Skeletal muscle satellite cell (primary cell): ENCODE measurements at regions not wholly inside any gene's neighbourhood (a gene's known extent, or its start where the extent isn't known, plus 50 kb on each side); places are given as distances from the start of the nearest gene placed in this dataset.
"Not testable (repeated sequence)": the region's sequence is repeated elsewhere in the genome, so short reads cannot be mapped to it uniquely, and the experiment has no call there.

ENCODE experiments used
- H3K27me3 ChIP-seq: 2 replicates; pipeline ENCODE4 v1.7.0; 2013; ENCODE audit warnings: low read length; ENCODE audit not compliant: control insufficient read depth, insufficient read depth
- H3K36me3 ChIP-seq: 2 replicates; pipeline ENCODE4 v1.7.0; 2013; ENCODE audit warnings: mild to moderate bottlenecking, control low read depth, low read length; ENCODE audit not compliant: insufficient read depth
- H3K4me1 ChIP-seq: 2 replicates; pipeline ENCODE4 v1.7.0; 2013; ENCODE audit warnings: low read length; ENCODE audit not compliant: control insufficient read depth, insufficient read depth
- H3K4me2 ChIP-seq: 2 replicates; pipeline ENCODE4 v1.7.0; 2013; ENCODE audit warnings: mild to moderate bottlenecking, low read length
- H3K4me3 ChIP-seq: 2 replicates; pipeline ENCODE4 v1.7.0; 2013; ENCODE audit warnings: low read length
- H3K9ac ChIP-seq: 2 replicates; pipeline ENCODE4 v1.7.0; 2013; ENCODE audit warnings: mild to moderate bottlenecking, low read depth, low read length, moderate library complexity
- H3K9me3 ChIP-seq: replicated peaks from 2 replicates; pipeline ENCODE4 v1.7.0; 2013; ENCODE audit warnings: mild to moderate bottlenecking, control low read depth, low read length

DNA sequence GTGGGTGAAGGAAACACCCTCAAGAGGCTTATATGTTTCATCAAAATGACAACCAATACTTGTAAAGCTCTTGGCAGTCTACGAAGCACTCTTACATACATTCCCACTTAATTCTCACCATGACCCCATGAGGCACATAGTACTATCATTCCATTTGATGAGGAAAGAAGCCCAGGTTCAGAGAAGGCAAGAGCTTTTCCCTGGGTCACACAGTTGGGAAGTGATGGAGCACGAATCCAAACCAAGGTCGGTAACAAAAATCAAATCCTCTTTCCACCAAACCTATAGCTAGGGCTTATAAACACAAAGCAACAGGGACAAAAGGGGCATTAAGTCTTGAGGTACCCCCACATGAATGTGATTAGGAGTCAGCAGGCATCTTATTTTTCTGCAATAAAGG, 187.1 kb downstream of the UACA start:
- no peak overlapping the region for H3K4me2 ChIP-seq
- no peaks in the 10 kb centered on the region for H3K36me3 ChIP-seq
- H3K27me3 ChIP-seq: peaks cover 65% of the 10 kb centered on the region
- H3K9ac ChIP-seq: no peak overlapping the region
- H3K4me3 ChIP-seq: no peak overlapping the region
- H3K4me1 ChIP-seq: no peaks in the 10 kb centered on the region
- H3K9me3 ChIP-seq: no peaks in the 10 kb centered on the region

DNA sequence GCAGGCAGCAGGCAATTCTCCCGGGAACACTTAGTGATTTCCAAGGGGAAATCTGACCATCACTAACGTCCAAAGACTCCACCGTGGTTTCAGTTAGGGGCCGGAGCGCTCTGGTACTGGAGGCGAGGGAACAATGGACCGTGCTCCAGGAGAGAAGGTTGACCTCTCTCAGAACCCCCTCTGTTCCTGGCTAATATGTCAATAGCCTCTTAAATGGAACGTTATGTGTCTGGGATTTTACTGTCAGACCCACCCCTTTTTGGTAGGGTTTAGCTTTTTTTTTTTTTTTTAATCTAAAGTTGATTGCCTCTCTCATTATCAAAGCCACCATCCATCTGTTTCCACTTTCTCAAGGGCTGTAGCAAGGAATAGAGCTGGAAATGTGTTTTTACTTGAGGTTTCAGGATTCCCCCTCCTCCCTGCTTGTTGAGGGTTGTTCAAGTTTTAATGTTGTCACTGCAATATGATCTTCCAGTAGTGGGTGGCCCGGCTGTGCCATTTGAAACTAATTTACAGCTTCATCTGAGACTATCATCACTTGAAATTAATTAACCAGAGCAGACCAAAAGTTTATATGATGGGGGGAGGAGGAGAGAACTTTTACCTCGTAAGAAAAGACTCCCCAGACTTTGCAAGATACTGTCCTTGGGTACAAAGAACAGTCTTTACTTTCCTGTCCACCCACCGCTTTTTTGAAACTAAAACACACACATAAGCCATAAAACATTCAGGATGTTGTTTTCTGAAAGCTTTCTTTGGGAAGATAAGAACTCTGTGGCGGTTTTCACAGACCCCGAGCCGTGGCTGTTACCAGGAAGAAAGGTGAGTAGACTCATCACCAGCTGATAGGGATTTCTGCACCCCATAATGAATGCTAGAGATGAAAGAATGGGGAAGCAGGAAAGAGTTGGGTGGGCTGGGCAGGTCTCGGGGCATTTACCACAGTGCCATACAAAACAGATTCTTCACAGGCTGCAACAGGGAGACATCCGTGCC, 187.8 kb downstream of the UACA start:
- Histone ChIP-seq H3K4me2 (no peak overlapping the region), H3K36me3 (no peaks in the 10 kb centered on the region), H3K9me3 (no peaks in the 10 kb centered on the region), H3K27me3 (peaks cover 58% of the 10 kb centered on the region), H3K9ac (no peak overlapping the region), H3K4me1 (no peaks in the 10 kb centered on the region), H3K4me3 (no peak overlapping the region)

DNA sequence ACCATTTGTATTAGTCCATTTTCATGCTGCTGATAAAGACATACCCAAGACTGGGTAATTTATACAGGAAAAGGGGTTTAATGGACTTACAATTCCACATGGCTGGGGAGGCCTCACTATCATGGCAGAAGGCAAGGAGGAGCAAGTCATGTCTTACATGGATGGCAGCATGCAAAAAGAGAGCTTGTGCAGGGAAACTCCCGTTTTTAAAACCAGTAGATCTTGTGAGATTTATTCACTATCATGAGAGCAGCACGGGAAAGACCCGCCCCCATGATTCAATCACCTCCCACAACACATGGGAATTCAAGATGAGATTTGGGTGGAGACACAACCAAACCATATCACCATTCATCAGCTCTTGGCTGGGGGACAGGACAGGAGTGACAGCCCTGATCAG, 189.0 kb downstream of the UACA start:
- H3K4me3 ChIP-seq, H3K4me1 ChIP-seq, H3K4me2 ChIP-seq, H3K9ac ChIP-seq, H3K9me3 ChIP-seq, H3K36me3 ChIP-seq: not testable (repeated sequence)
- peaks cover 47% of the 10 kb centered on the region for H3K27me3 ChIP-seq

DNA sequence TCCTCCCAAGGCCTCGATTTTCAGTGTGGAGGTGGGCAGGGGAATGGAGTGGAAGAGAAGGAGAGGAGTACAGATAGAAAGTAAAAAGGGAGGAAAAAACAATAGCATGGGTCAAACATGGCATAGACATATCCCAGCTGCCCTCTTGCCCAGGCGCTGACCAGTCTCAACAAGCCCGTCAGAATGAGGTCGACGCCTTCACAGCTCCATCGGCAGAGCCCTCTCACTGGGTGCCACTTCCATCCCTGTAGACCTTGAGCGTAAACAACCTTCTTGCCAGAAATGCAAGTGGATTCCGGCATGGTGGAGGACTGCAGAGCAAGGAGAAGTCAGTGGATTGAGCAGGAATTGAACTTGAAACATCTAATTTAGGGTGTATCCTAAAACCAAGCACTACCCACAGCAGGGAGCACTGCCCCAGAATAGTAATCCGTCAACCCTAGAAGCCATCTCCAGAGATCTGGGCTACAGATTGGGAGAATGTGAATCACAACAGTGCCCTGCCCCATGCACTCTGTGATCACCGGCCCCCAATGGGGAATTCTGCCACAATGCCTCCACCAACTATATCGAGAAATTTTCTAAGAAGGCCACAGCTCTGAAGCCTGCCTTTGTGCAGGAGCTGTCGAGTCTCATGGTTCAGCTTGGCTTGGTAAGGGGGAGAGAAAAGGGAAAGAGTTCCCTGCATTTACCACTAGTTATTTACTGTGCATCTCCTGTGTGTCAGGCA, 190.1 kb downstream of the UACA start:
- Histone ChIP-seq H3K4me3 (no peak overlapping the region), H3K9ac (no peak overlapping the region), H3K4me1 (no peaks in the 10 kb centered on the region), H3K4me2 (no peak overlapping the region), H3K27me3 (peaks cover 45% of the 10 kb centered on the region), H3K36me3 (no peaks in the 10 kb centered on the region), H3K9me3 (no peaks in the 10 kb centered on the region)

DNA sequence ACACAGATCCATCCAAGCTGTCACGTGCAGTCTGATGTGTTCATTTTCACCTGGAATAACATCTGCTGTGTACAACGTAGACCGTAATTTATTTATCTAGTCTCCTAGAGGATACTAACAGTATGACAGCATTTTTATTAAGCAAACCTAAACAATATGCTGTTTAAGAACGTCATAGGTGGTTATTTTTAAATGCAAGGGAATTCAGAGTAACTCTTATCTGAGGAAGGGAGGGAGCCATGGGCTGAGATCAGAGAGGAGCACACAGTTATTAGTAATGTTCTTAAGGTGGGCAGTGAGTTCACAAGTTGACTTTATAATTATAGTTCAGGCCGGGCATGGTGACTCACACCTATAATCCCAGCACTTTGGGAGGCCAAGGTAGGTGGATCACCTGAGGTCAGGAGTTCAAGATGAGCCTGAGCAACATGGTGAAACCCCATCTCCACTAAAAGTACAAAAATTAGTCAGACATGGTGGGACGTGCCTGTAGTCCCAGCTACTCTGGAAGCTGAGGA, 193.6 kb downstream of the UACA start:
- Histone ChIP-seq H3K9ac (no peak overlapping the region), H3K4me1 (no peaks in the 10 kb centered on the region), H3K27me3 (peaks cover 37% of the 10 kb centered on the region), H3K4me3 (no peak overlapping the region), H3K4me2 (no peak overlapping the region), H3K9me3 (no peaks in the 10 kb centered on the region), H3K36me3 (no peaks in the 10 kb centered on the region)

DNA sequence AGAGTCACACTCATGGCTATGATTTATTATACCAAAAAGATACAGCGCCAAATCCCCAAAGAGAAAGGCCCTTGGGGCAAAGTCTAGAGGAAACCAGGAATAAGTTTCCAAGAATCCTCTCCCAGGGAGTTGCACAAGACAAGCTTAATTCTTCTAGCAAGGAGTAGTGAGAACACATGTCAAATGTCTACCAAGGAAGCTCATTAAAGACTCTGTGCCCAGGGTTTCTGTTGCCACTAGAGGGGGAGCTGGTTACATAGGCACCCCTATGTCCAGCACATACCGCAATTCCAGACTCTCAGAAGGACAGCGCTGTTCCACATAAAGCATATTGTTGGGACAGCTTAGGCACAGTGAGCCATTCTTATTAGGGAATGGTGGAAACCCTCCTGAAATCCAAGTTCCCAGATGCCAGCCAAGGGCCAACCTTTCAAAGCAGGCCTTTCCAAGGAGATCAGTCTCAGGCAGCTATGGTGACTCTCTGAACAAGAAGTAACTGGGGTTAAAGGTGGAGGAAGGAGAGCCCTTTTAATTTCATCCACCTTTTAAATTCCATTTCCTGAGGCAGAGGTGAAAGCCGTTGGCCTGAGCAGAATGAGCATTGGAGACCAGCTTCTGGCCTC, 194.2 kb downstream of the UACA start:
- H3K27me3 ChIP-seq: peaks cover 32% of the 10 kb centered on the region
- no peak overlapping the region for H3K4me3 ChIP-seq
- no peaks in the 10 kb centered on the region for H3K36me3 ChIP-seq
- no peaks in the 10 kb centered on the region for H3K9me3 ChIP-seq
- H3K4me2 ChIP-seq: no peak overlapping the region
- H3K9ac ChIP-seq: no peak overlapping the region
- no peaks in the 10 kb centered on the region for H3K4me1 ChIP-seq

DNA sequence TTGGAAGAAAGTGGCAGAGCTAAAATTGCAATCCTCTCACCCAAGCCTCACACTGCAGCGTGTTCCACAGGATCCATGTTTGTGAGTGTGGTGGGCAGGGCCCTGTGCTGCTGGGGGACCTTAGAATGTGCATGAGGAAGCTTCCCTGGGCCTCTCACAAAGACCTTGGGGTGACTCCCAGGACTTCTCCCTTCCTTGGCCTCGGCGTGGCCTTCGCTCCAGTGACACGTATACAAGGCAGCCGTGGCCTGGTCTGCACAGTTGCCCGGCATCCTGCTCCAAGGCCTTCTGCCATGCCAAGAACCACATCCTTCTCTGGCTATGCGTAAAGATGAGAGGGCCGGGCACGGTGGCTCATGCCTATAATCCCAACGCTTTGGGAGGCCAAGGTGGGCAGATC, 196.4 kb downstream of the UACA start:
- Histone ChIP-seq H3K4me2 (no peak overlapping the region), H3K4me1 (no peaks in the 10 kb centered on the region), H3K27me3 (peaks cover 26% of the 10 kb centered on the region), H3K9me3 (no peaks in the 10 kb centered on the region), H3K4me3 (no peak overlapping the region), H3K36me3 (no peaks in the 10 kb centered on the region), H3K9ac (no peak overlapping the region)

DNA sequence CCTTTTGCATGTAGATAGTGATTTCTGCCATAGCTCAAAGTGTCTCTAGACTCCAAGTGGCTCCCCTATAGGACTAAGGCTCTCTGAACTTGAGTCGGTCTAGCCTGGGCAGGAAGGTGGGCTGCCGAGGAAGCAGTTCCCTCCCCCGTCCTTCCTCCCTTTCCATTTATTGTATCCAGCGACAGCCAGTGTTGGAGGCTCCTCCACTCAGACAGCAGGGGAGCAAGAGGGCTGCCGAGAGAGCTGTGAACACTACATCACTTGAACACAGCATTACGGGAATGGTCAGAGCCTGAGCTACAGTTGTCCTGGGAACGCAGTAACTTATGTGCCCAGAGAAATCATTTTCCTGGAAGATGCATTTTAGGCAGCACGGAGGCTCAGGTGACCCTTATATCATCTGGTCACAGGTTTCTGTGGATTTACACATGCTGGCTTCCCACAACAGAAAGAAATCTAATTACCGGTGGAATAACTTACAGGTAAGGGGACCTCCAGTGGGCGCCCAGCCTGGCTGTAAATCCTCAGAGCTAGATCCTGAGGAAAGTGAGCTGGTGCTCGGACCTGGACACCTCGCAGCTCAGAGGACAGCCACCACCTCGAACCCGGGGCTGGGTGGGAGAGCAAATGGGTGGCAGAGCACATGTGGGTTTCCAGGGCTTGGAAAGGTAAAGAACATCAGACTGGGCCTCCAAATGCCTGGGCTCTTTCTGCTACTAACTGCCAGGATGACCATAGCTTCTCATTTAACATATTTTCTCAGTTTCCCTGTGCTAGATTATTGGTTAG, 197.1 kb downstream of the UACA start:
- no peak overlapping the region for H3K9ac ChIP-seq
- no peak overlapping the region for H3K4me2 ChIP-seq
- H3K36me3 ChIP-seq: no peaks in the 10 kb centered on the region
- H3K27me3 ChIP-seq: peaks cover 28% of the 10 kb centered on the region
- H3K9me3 ChIP-seq: no peaks in the 10 kb centered on the region
- H3K4me1 ChIP-seq: no peaks in the 10 kb centered on the region
- H3K4me3 ChIP-seq: no peak overlapping the region

DNA sequence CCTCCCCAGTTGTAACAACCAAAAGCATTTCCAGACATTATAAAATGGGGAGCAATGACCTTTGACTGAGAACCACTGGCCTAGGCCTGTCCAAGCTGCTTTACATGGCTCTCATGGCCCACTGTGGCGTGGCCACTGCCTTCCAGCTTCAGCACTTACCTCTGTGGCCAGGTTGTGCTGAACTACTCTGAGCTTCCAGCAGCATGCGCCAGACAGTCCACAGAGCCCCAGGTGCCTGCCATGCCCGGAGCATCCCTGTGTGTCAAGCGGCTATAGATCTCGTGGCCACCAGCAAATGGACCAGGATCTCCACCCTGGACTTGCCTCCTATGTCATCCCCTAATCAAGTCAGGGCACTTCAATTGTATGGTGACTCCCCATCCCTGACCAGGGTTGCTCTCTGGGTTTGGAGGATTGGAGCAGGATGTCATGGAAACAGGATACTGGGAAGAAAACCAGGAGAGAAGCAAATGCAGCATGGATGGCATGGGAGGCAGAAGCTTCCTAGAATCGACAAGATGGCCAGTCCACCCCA, 199.7 kb downstream of the UACA start:
- Histone ChIP-seq H3K4me1 (peaks cover 7% of the 10 kb centered on the region), H3K9me3 (no peaks in the 10 kb centered on the region), H3K9ac (no peak overlapping the region), H3K27me3 (peaks cover 54% of the 10 kb centered on the region), H3K36me3 (no peaks in the 10 kb centered on the region), H3K4me3 (no peak overlapping the region), H3K4me2 (no peak overlapping the region)

DNA sequence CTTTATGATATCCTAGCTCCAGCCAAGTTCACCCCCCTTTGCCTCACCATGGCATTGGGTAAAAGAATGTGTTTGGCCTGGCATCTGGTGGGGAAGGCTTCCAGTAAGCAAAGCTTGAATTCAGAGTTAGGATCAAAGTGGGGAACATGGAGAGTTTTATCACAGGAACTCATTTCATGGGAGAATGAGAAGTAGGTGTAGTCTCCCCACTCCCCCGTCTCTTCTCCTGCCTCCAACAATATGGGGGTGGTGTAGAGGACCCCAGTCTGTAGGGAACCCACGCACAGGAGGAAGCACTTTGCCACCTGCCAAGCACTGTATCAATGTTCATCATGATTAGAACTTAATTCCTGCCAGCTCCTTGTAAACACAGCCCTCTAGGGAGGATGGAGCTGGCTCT, 200.5 kb downstream of the UACA start:
- Histone ChIP-seq H3K4me3 (no peak overlapping the region), H3K4me2 (no peak overlapping the region), H3K9ac (no peak overlapping the region), H3K4me1 (peaks cover 7% of the 10 kb centered on the region), H3K9me3 (no peaks in the 10 kb centered on the region), H3K27me3 (peaks cover 61% of the 10 kb centered on the region), H3K36me3 (no peaks in the 10 kb centered on the region)
